ENCODE measurements at regions not wholly inside any gene's neighbourhood (a gene's known extent, or its start where the extent isn't known, plus 50 kb on each side); places are given as distances from the start of the nearest gene placed in this dataset.
"Not testable (repeated sequence)": the region's sequence is repeated elsewhere in the genome, so short reads cannot be mapped to it uniquely, and the experiment has no call there.

GRCh38 chr2:20120569-20121416, 69.4 kb upstream of the LAPTM4A start:
- in situ Hi-C loops (cut with HindIII; ENCODE audit: low sequenced_read_pairs): no loop called here
- H3K4me3 ChIP-seq (ENCODE audit: low read depth, low read length): no peak overlapping the region
- no peak for DNase-seq (ENCODE audit: low read depth, low spot score)
- no peak for TF ChIP-seq CTCF (IDR thresholded peaks at IDR 0.05; ENCODE audit: low read depth, low read length)

GRCh38 chr2:20118051-20118450, 66.6 kb upstream of the LAPTM4A start:
- in situ Hi-C loops (cut with HindIII; ENCODE audit: low sequenced_read_pairs): no loop called here
- no peak overlapping the region for H3K4me3 ChIP-seq (ENCODE audit: low read depth, low read length)
- no peak for DNase-seq (ENCODE audit: low read depth, low spot score)
- TF ChIP-seq CTCF (IDR thresholded peaks at IDR 0.05; ENCODE audit: low read depth, low read length): no peak

- DNase-seq (ENCODE audit: low read depth, low spot score): no peak
- in situ Hi-C loops (cut with HindIII; ENCODE audit: low sequenced_read_pairs): no loop called here
- no peak for TF ChIP-seq CTCF (IDR thresholded peaks at IDR 0.05; ENCODE audit: low read depth, low read length)
- H3K4me3 ChIP-seq (ENCODE audit: low read depth, low read length): no peak overlapping the region
Observed at GRCh38 chr2:20115902-20116301, 64.5 kb upstream of the LAPTM4A start.

- DNase-seq (ENCODE audit: low read depth, low spot score): no peak
- in situ Hi-C loops (cut with HindIII; ENCODE audit: low sequenced_read_pairs): no loop called here
- no peak overlapping the region for H3K4me3 ChIP-seq (ENCODE audit: low read depth, low read length)
- TF ChIP-seq CTCF (IDR thresholded peaks at IDR 0.05; ENCODE audit: low read depth, low read length): no peak
Observed at GRCh38 chr2:20115374-20115773, 63.9 kb upstream of the LAPTM4A start.

- DNase-seq (ENCODE audit: low read depth, low spot score): no peak
- in situ Hi-C loops (cut with HindIII; ENCODE audit: low sequenced_read_pairs): no loop called here
- TF ChIP-seq CTCF (IDR thresholded peaks at IDR 0.05; ENCODE audit: low read depth, low read length): no peak
- no peak overlapping the region for H3K4me3 ChIP-seq (ENCODE audit: low read depth, low read length)
Observed at GRCh38 chr2:20113986-20114938, 62.8 kb upstream of the LAPTM4A start.

GRCh38 chr2:20113004-20113796, 61.8 kb upstream of the LAPTM4A start:
- no peak for TF ChIP-seq CTCF (IDR thresholded peaks at IDR 0.05; ENCODE audit: low read depth, low read length)

GRCh38 chr2:20112361-20112760, 60.9 kb upstream of the LAPTM4A start:
- DNase-seq (ENCODE audit: low read depth, low spot score); in situ Hi-C loops (cut with HindIII; ENCODE audit: low sequenced_read_pairs): not testable (repeated sequence)

More at GRCh38 chr2:20113004-20113796, 61.8 kb upstream of the LAPTM4A start:
- in situ Hi-C loops (cut with HindIII; ENCODE audit: low sequenced_read_pairs): no loop called here
- no peak overlapping the region for H3K4me3 ChIP-seq (ENCODE audit: low read depth, low read length)
- no peak for DNase-seq (ENCODE audit: low read depth, low spot score)

More at GRCh38 chr2:20112361-20112760, 60.9 kb upstream of the LAPTM4A start:
- not testable (repeated sequence) for H3K4me3 ChIP-seq (ENCODE audit: low read depth, low read length)

All from astrocyte of the spinal cord (primary cell).